ENCODE measurements at regions not wholly inside any gene's neighbourhood (a gene's known extent, or its start where the extent isn't known, plus 50 kb on each side); places are given as distances from the start of the nearest gene placed in this dataset.

- Histone ChIP-seq H3K9ac (ENCODE audit: low read length) (no peak overlapping the region), H3K79me1 (ENCODE audit: low read length) (no peaks in the 10 kb centered on the region), H3K56ac (ENCODE audit: low read length) (no peak overlapping the region), H3K27me3 (ENCODE audit: insufficient read depth, low read length, poor library complexity) (no peaks in the 10 kb centered on the region), H2AK5ac (ENCODE audit: low read length) (no peak overlapping the region), H2BK15ac (replicated peaks; ENCODE audit: low read depth) (no peak overlapping the region), H3K4me3 (ENCODE audit: low read length) (no peak overlapping the region), H3K4me2 (ENCODE audit: low read length) (no peak overlapping the region), H3K27ac (ENCODE audit: low read depth, low read length) (no peak overlapping the region), H2BK5ac (ENCODE audit: low read length) (no peak overlapping the region), H4K8ac (ENCODE audit: low read depth, low read length) (no peak overlapping the region), H4K5ac (ENCODE audit: low read length) (no peak overlapping the region), H3K36me3 (ENCODE audit: control insufficient read depth, insufficient read depth, low read length) (no peaks in the 10 kb centered on the region), H3K79me2 (ENCODE audit: control insufficient read depth, insufficient read depth, low read length) (no peaks in the 10 kb centered on the region), H3K4me1 (ENCODE audit: control insufficient read depth, low read depth, low read length) (no peaks in the 10 kb centered on the region), H2BK120ac (ENCODE audit: low read depth, low read length) (no peak overlapping the region), H3K18ac (ENCODE audit: low read length) (no peak overlapping the region), H3K23ac (ENCODE audit: low read length) (no peak overlapping the region), H3K4ac (ENCODE audit: low read depth, low read length) (no peak overlapping the region)
- DNase-seq = no peak
- WGBS (ENCODE audit: extremely low coverage, insufficient coverage, low lambda C conversion rate) = no CpG with 5 or more reads among the region's 21 CpGs
Observed at GRCh38 chr22:27487600-27488452, 313.7 kb downstream of the MN1 start.

DNA sequence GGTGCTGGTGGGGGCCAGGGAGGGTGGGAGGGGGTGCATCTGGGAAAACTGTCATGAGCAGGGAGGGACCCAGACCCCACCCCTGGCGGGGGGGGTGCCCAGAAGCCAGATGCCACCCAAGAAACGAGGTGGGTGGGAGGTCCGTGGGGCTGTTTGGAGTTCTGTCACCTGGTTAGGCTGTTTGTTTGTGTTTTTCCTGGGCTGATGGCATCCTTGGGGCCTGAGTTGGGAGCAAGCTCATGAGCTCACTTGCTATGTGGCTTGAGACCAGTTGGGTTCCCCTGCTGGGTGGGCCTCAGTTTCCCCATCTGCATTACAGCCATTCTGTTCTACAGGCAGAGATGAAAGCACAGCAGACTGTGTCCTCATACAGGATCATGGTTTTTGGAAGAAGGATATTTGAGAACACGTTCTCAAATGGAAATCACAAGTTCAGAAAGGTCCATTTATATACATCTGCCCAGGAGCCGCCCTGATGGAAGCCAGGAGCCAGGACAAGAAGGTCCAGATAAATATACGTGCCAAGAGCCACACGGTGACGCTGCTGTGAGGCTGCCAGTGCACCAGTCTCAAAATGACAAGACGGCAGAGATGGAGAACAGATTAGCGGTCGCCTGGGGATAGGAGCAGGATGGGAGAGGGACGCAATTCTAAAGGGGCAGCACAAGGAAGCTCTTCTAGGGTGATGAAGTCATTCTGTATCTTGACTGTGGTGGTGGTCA, 312.9 kb downstream of the MN1 start:
- H4K8ac ChIP-seq (ENCODE audit: low read depth, low read length) = no peak overlapping the region
- no peaks in the 10 kb centered on the region for H3K36me3 ChIP-seq (ENCODE audit: control insufficient read depth, insufficient read depth, low read length)
- no peak overlapping the region for H2BK15ac ChIP-seq (replicated peaks; ENCODE audit: low read depth)
- H2BK5ac ChIP-seq (ENCODE audit: low read length) = no peak overlapping the region
- H3K9ac ChIP-seq (ENCODE audit: low read length) = no peak overlapping the region
- no peak overlapping the region for H2BK120ac ChIP-seq (ENCODE audit: low read depth, low read length)
- H3K79me2 ChIP-seq (ENCODE audit: control insufficient read depth, insufficient read depth, low read length) = no peaks in the 10 kb centered on the region
- H3K56ac ChIP-seq (ENCODE audit: low read length) = no peak overlapping the region
- H2AK5ac ChIP-seq (ENCODE audit: low read length) = no peak overlapping the region
- no CpG with 5 or more reads among the region's 12 CpGs for WGBS (ENCODE audit: extremely low coverage, insufficient coverage, low lambda C conversion rate)
- H3K4me1 ChIP-seq (ENCODE audit: control insufficient read depth, low read depth, low read length) = no peaks in the 10 kb centered on the region
- no peaks in the 10 kb centered on the region for H3K79me1 ChIP-seq (ENCODE audit: low read length)
- no peak overlapping the region for H3K4me2 ChIP-seq (ENCODE audit: low read length)
- no peak overlapping the region for H3K23ac ChIP-seq (ENCODE audit: low read length)
- no peak overlapping the region for H3K4me3 ChIP-seq (ENCODE audit: low read length)
- H3K18ac ChIP-seq (ENCODE audit: low read length) = no peak overlapping the region
- no peak overlapping the region for H3K27ac ChIP-seq (ENCODE audit: low read depth, low read length)
- H3K27me3 ChIP-seq (ENCODE audit: insufficient read depth, low read length, poor library complexity) = no peaks in the 10 kb centered on the region
- H3K4ac ChIP-seq (ENCODE audit: low read depth, low read length) = no peak overlapping the region
- no peak for DNase-seq
- H4K5ac ChIP-seq (ENCODE audit: low read length) = no peak overlapping the region

- H3K4me3 ChIP-seq (ENCODE audit: low read length) = no peak overlapping the region
- no peaks in the 10 kb centered on the region for H3K36me3 ChIP-seq (ENCODE audit: control insufficient read depth, insufficient read depth, low read length)
- H3K4me1 ChIP-seq (ENCODE audit: control insufficient read depth, low read depth, low read length) = no peaks in the 10 kb centered on the region
- no peak overlapping the region for H2AK5ac ChIP-seq (ENCODE audit: low read length)
- H3K56ac ChIP-seq (ENCODE audit: low read length) = no peak overlapping the region
- no peak overlapping the region for H3K23ac ChIP-seq (ENCODE audit: low read length)
- no peaks in the 10 kb centered on the region for H3K79me2 ChIP-seq (ENCODE audit: control insufficient read depth, insufficient read depth, low read length)
- no peak overlapping the region for H2BK120ac ChIP-seq (ENCODE audit: low read depth, low read length)
- H3K79me1 ChIP-seq (ENCODE audit: low read length) = no peaks in the 10 kb centered on the region
- no peak overlapping the region for H3K18ac ChIP-seq (ENCODE audit: low read length)
- no peak overlapping the region for H3K9ac ChIP-seq (ENCODE audit: low read length)
- no peak overlapping the region for H2BK5ac ChIP-seq (ENCODE audit: low read length)
- DNase-seq = no peak
- no CpG with 5 or more reads among the region's 4 CpGs for WGBS (ENCODE audit: extremely low coverage, insufficient coverage, low lambda C conversion rate)
- H2BK15ac ChIP-seq (replicated peaks; ENCODE audit: low read depth) = no peak overlapping the region
- H3K27me3 ChIP-seq (ENCODE audit: insufficient read depth, low read length, poor library complexity) = no peaks in the 10 kb centered on the region
- H4K5ac ChIP-seq (ENCODE audit: low read length) = no peak overlapping the region
- H3K4me2 ChIP-seq (ENCODE audit: low read length) = no peak overlapping the region
- H3K4ac ChIP-seq (ENCODE audit: low read depth, low read length) = no peak overlapping the region
- H4K8ac ChIP-seq (ENCODE audit: low read depth, low read length) = no peak overlapping the region
- no peak overlapping the region for H3K27ac ChIP-seq (ENCODE audit: low read depth, low read length)
Observed at GRCh38 chr22:27489178-27489675, 312.3 kb downstream of the MN1 start.

GRCh38 chr22:27490080-27490479, 311.5 kb downstream of the MN1 start:
- H3K36me3 ChIP-seq (ENCODE audit: control insufficient read depth, insufficient read depth, low read length) = no peaks in the 10 kb centered on the region
- WGBS (ENCODE audit: extremely low coverage, insufficient coverage, low lambda C conversion rate) = no CpG with 5 or more reads among the region's 4 CpGs
- no peak overlapping the region for H3K4me2 ChIP-seq (ENCODE audit: low read length)
- no peak overlapping the region for H2BK15ac ChIP-seq (replicated peaks; ENCODE audit: low read depth)
- H3K79me2 ChIP-seq (ENCODE audit: control insufficient read depth, insufficient read depth, low read length) = no peaks in the 10 kb centered on the region
- no peaks in the 10 kb centered on the region for H3K4me1 ChIP-seq (ENCODE audit: control insufficient read depth, low read depth, low read length)
- H3K9ac ChIP-seq (ENCODE audit: low read length) = no peak overlapping the region
- no peaks in the 10 kb centered on the region for H3K27me3 ChIP-seq (ENCODE audit: insufficient read depth, low read length, poor library complexity)
- H2BK120ac ChIP-seq (ENCODE audit: low read depth, low read length) = no peak overlapping the region
- no peak overlapping the region for H3K4ac ChIP-seq (ENCODE audit: low read depth, low read length)
- H3K56ac ChIP-seq (ENCODE audit: low read length) = no peak overlapping the region
- no peak overlapping the region for H4K5ac ChIP-seq (ENCODE audit: low read length)
- DNase-seq = no peak
- no peak overlapping the region for H3K4me3 ChIP-seq (ENCODE audit: low read length)
- H2AK5ac ChIP-seq (ENCODE audit: low read length) = no peak overlapping the region
- H3K23ac ChIP-seq (ENCODE audit: low read length) = no peak overlapping the region
- no peak overlapping the region for H4K8ac ChIP-seq (ENCODE audit: low read depth, low read length)
- no peak overlapping the region for H2BK5ac ChIP-seq (ENCODE audit: low read length)
- H3K79me1 ChIP-seq (ENCODE audit: low read length) = no peaks in the 10 kb centered on the region
- no peak overlapping the region for H3K18ac ChIP-seq (ENCODE audit: low read length)
- H3K27ac ChIP-seq (ENCODE audit: low read depth, low read length) = no peak overlapping the region

- Histone ChIP-seq H3K18ac (ENCODE audit: low read length) (no peak overlapping the region), H4K8ac (ENCODE audit: low read depth, low read length) (no peak overlapping the region), H3K27me3 (ENCODE audit: insufficient read depth, low read length, poor library complexity) (no peaks in the 10 kb centered on the region), H2AK5ac (ENCODE audit: low read length) (no peak overlapping the region), H3K79me1 (ENCODE audit: low read length) (no peaks in the 10 kb centered on the region), H3K27ac (ENCODE audit: low read depth, low read length) (no peak overlapping the region), H3K36me3 (ENCODE audit: control insufficient read depth, insufficient read depth, low read length) (no peaks in the 10 kb centered on the region), H3K4me1 (ENCODE audit: control insufficient read depth, low read depth, low read length) (no peaks in the 10 kb centered on the region), H2BK120ac (ENCODE audit: low read depth, low read length) (no peak overlapping the region), H3K56ac (ENCODE audit: low read length) (no peak overlapping the region), H3K9ac (ENCODE audit: low read length) (no peak overlapping the region), H4K5ac (ENCODE audit: low read length) (no peak overlapping the region), H3K4me3 (ENCODE audit: low read length) (no peak overlapping the region), H3K23ac (ENCODE audit: low read length) (no peak overlapping the region), H2BK5ac (ENCODE audit: low read length) (no peak overlapping the region), H3K79me2 (ENCODE audit: control insufficient read depth, insufficient read depth, low read length) (no peaks in the 10 kb centered on the region), H2BK15ac (replicated peaks; ENCODE audit: low read depth) (no peak overlapping the region), H3K4me2 (ENCODE audit: low read length) (no peak overlapping the region), H3K4ac (ENCODE audit: low read depth, low read length) (no peak overlapping the region)
- no peak for DNase-seq
- WGBS (ENCODE audit: extremely low coverage, insufficient coverage, low lambda C conversion rate) = no CpG with 5 or more reads among the region's 5 CpGs
Observed at GRCh38 chr22:27491888-27492287, 309.7 kb downstream of the MN1 start.

Data from mesendoderm (in vitro differentiated cells).